ENCODE measurements at regions not wholly inside any gene's neighbourhood (a gene's known extent, or its start where the extent isn't known, plus 50 kb on each side); places are given as distances from the start of the nearest gene placed in this dataset.
A peak's percentile ranks its signal among the peaks of the same experiment; 100 is the strongest.
"Not testable (repeated sequence)": the region's sequence is repeated elsewhere in the genome, so short reads cannot be mapped to it uniquely, and the experiment has no call there.

GRCh38 chr10:80697926-80698325 lies 160.2 kb downstream of the SH2D4B start:
- no peak for DNase-seq (ENCODE audit: low read depth in 2 of 2)

GRCh38 chr10:80699602-80700039 lies 161.9 kb downstream of the SH2D4B start:
- DNase-seq (ENCODE audit: low read depth in 2 of 2), result peak; percentile 62 to 72

- no peak for DNase-seq (ENCODE audit: low read depth in 2 of 2)
Measured at GRCh38 chr10:80700252-80700651, 162.6 kb downstream of the SH2D4B start.

- DNase-seq (ENCODE audit: low read depth in 2 of 2), result no peak
Measured at GRCh38 chr10:80700760-80701444, 163.2 kb downstream of the SH2D4B start.

GRCh38 chr10:80701706-80702105 lies 164.0 kb downstream of the SH2D4B start:
- no peak for DNase-seq (ENCODE audit: low read depth in 2 of 2)

GRCh38 chr10:80702143-80702542 lies 164.4 kb downstream of the SH2D4B start:
- DNase-seq (ENCODE audit: low read depth in 2 of 2), result no peak

GRCh38 chr10:80705899-80706298 lies 168.2 kb downstream of the SH2D4B start:
- no peak for DNase-seq (ENCODE audit: low read depth in 2 of 2)

- DNase-seq (ENCODE audit: low read depth in 2 of 2), result no peak
Measured at GRCh38 chr10:80708185-80708584, 170.5 kb downstream of the SH2D4B start.

GRCh38 chr10:80708808-80709207 lies 171.1 kb downstream of the SH2D4B start:
- DNase-seq (ENCODE audit: low read depth in 2 of 2), result no peak

- no peak for DNase-seq (ENCODE audit: low read depth in 2 of 2)
Measured at GRCh38 chr10:80709866-80710265, 172.2 kb downstream of the SH2D4B start.

GRCh38 chr10:80713398-80713928 lies 175.8 kb downstream of the SH2D4B start:
- no peak for DNase-seq (ENCODE audit: low read depth in 2 of 2)

GRCh38 chr10:80714566-80714965 lies 176.9 kb downstream of the SH2D4B start:
- DNase-seq (ENCODE audit: low read depth in 2 of 2), result no peak

GRCh38 chr10:80718024-80718423 lies 180.3 kb downstream of the SH2D4B start:
- DNase-seq (ENCODE audit: low read depth in 2 of 2), result no peak

- no peak for DNase-seq (ENCODE audit: low read depth in 2 of 2)
Measured at GRCh38 chr10:80719935-80720334, 182.2 kb downstream of the SH2D4B start.

GRCh38 chr10:80720549-80720948 lies 182.8 kb downstream of the SH2D4B start:
- no peak for DNase-seq (ENCODE audit: low read depth in 2 of 2)

GRCh38 chr10:80728354-80728753 lies 190.7 kb downstream of the SH2D4B start:
- not testable (repeated sequence) for DNase-seq (ENCODE audit: low read depth in 2 of 2)

GRCh38 chr10:80729896-80730295 lies 192.2 kb downstream of the SH2D4B start:
- DNase-seq (ENCODE audit: low read depth in 2 of 2), result no peak

- no peak for DNase-seq (ENCODE audit: low read depth in 2 of 2)
Measured at GRCh38 chr10:80730522-80730921, 192.8 kb downstream of the SH2D4B start.

- DNase-seq (ENCODE audit: low read depth in 2 of 2), result no peak
Measured at GRCh38 chr10:80734589-80734988, 196.9 kb downstream of the SH2D4B start.

GRCh38 chr10:80737209-80737608 lies 199.5 kb downstream of the SH2D4B start:
- no peak for DNase-seq (ENCODE audit: low read depth in 2 of 2)

- DNase-seq (ENCODE audit: low read depth in 2 of 2), result no peak
Measured at GRCh38 chr10:80739328-80739727, 201.6 kb downstream of the SH2D4B start.

- DNase-seq (ENCODE audit: low read depth in 2 of 2), result no peak
Measured at GRCh38 chr10:80739963-80740715, 202.4 kb downstream of the SH2D4B start.

- no peak for DNase-seq (ENCODE audit: low read depth in 2 of 2)
Measured at GRCh38 chr10:80741278-80741677, 203.6 kb downstream of the SH2D4B start.
